Left lung (tissue), 4 donors: ENCODE measurements at regions not wholly inside any gene's neighbourhood (a gene's known extent, or its start where the extent isn't known, plus 50 kb on each side); places are given as distances from the start of the nearest gene placed in this dataset.

Source experiments
- ATAC-seq: fragments of 200-7000 bp; cut with Tn5 transposase; one replicate; pipeline ENCODE4 v1.9.1; 2020; ENCODE audit warnings: moderate library complexity
- DNase-seq, 4 donors: peaks; one replicate each; pipeline ENCODE4 v3.0.0-alpha.2; 2013 to 2020
- H3K27ac ChIP-seq, 2 donors: fragments of 200-600 bp; sonication (generic) in 1 of 2; one replicate each; pipeline versions ENCODE4 v1.5.0 to v1.8.0; 2020 to 2021
- H3K27me3 ChIP-seq, 2 donors: fragments of 200-600 bp; sonication (generic) in 1 of 2; one replicate each; pipeline versions ENCODE4 v1.5.0 to v1.8.0; 2020 to 2021
- H3K36me3 ChIP-seq, 2 donors: fragments of 200-600 bp; sonication (generic) in 1 of 2; one replicate each; pipeline versions ENCODE4 v1.5.0 to v1.8.0; 2020 to 2021
- H3K4me1 ChIP-seq, 2 donors: fragments of 200-600 bp; one replicate each; pipeline ENCODE4 v1.8.0; 2021
- H3K4me3 ChIP-seq, 2 donors: fragments of 200-600 bp; sonication (generic) in 1 of 2; one replicate each; pipeline versions ENCODE4 v1.5.0 to v1.8.0; 2020 to 2021; ENCODE audit warnings: mild to moderate bottlenecking in 1 of 2
- H3K9me3 ChIP-seq, 2 donors: fragments of 200-600 bp; sonication (generic) in 1 of 2; one replicate each; pipeline versions ENCODE4 v1.5.0 to v1.8.0; 2020 to 2021
- CTCF ChIP-seq, 2 donors: fragments of 200-600 bp; sonication (generic) in 1 of 2; IDR thresholded peaks; one replicate each; pipeline versions ENCODE4 v1.5.0 to v1.8.0; 2021; ENCODE audit warnings: antibody characterized with exemption in 2 of 2
- intact Hi-C, 2 donors: fragments of 100-400 bp; cut with DNase I; formaldehyde crosslinking; loops; one replicate each; pipeline versions ENCODE4 v1.11.2 to v1.14.2; 2022
- donor health status: DM: no; HTN: yes; CAD: no.
- donor health status: DM: no; HTN: no; CAD: no.

GRCh38 chr7:18081617-18082016 is 54.0 kb upstream of the PRPS1L1 start:
- H3K4me3 ChIP-seq = no peak overlapping the region
- peaks cover 14 to 25% of the 10 kb centered on the region in 2 donors for H3K27me3 ChIP-seq
- DNase-seq (no peak), ATAC-seq (no peak)
- H3K36me3 ChIP-seq = no peaks in the 10 kb centered on the region
- no peak overlapping the region for H3K27ac ChIP-seq
- intact Hi-C loops = no loop called here
- H3K4me1 ChIP-seq = peaks cover 0 to 9% of the 10 kb centered on the region in 2 donors
- no peak for TF ChIP-seq CTCF (IDR thresholded peaks at IDR 0.05)
- H3K9me3 ChIP-seq = peaks cover 0 to 21% of the 10 kb centered on the region in 2 donors

- intact Hi-C loops = no loop called here
- peaks cover 16 to 30% of the 10 kb centered on the region in 2 donors for H3K27me3 ChIP-seq
- TF ChIP-seq CTCF (IDR thresholded peaks at IDR 0.05) = no peak
- H3K36me3 ChIP-seq = no peaks in the 10 kb centered on the region
- no peak overlapping the region for H3K4me3 ChIP-seq
- peak in 1 of 4 donors; percentile 25 for DNase-seq
- H3K9me3 ChIP-seq = peaks cover 0 to 21% of the 10 kb centered on the region in 2 donors
- H3K27ac ChIP-seq = no peak overlapping the region
- peaks cover 0 to 11% of the 10 kb centered on the region in 2 donors for H3K4me1 ChIP-seq
- no peak for ATAC-seq
Measured at GRCh38 chr7:18082169-18082568, 54.5 kb upstream of the PRPS1L1 start.

- intact Hi-C loops = no loop called here
- H3K4me1 ChIP-seq = peaks cover 0 to 15% of the 10 kb centered on the region in 2 donors
- H3K27ac ChIP-seq = no peak overlapping the region
- peak overlapping the region; percentile 49 to 57 for H3K4me3 ChIP-seq
- no peak for TF ChIP-seq CTCF (IDR thresholded peaks at IDR 0.05)
- H3K9me3 ChIP-seq = peaks cover 0 to 12% of the 10 kb centered on the region in 2 donors
- peaks cover 20 to 43% of the 10 kb centered on the region in 2 donors for H3K27me3 ChIP-seq
- ATAC-seq (peak; percentile 78), DNase-seq (peak in 3 of 4 donors; percentile 28 to 80 (median 36))
- no peaks in the 10 kb centered on the region for H3K36me3 ChIP-seq
Measured at GRCh38 chr7:18086165-18087025, 58.7 kb upstream of the PRPS1L1 start.

GRCh38 chr7:18087026-18087686 is 59.5 kb upstream of the PRPS1L1 start:
- Histone ChIP-seq H3K9me3 (peaks cover 0 to 4% of the 10 kb centered on the region in 2 donors), H3K27me3 (peaks cover 20 to 43% of the 10 kb centered on the region in 2 donors), H3K4me1 (peaks cover 0 to 15% of the 10 kb centered on the region in 2 donors), H3K36me3 (no peaks in the 10 kb centered on the region), H3K27ac (no peak overlapping the region), H3K4me3 (peak overlapping the region; percentile 49 to 57)
- no peak for TF ChIP-seq CTCF (IDR thresholded peaks at IDR 0.05)
- DNase-seq = peak in 2 of 4 donors; percentile 5 to 50
- intact Hi-C loops = no loop called here
- peak; percentile 25 for ATAC-seq

GRCh38 chr7:18087687-18088078 is 60.0 kb upstream of the PRPS1L1 start:
- no peak for TF ChIP-seq CTCF (IDR thresholded peaks at IDR 0.05)
- Histone ChIP-seq H3K36me3 (no peaks in the 10 kb centered on the region), H3K27me3 (peaks cover 20 to 43% of the 10 kb centered on the region in 2 donors), H3K4me1 (peaks cover 0 to 15% of the 10 kb centered on the region in 2 donors), H3K9me3 (peaks cover 0 to under 1% of the 10 kb centered on the region in 2 donors), H3K4me3 (no peak overlapping the region), H3K27ac (no peak overlapping the region)
- ATAC-seq = no peak
- DNase-seq = peak in 1 of 4 donors; percentile 61
- intact Hi-C loops = no loop called here
